Breast epithelium (tissue), 4 donors: ENCODE measurements at regions not wholly inside any gene's neighbourhood (a gene's known extent, or its start where the extent isn't known, plus 50 kb on each side); places are given as distances from the start of the nearest gene placed in this dataset.

ENCODE experiments used
- DNase-seq, 2 donors: peaks; one replicate each; pipeline ENCODE4 v3.0.0-alpha.2; 2019; ENCODE audit warnings: low spot score in 2 of 2
- H3K27ac ChIP-seq, 2 donors: fragments of 200-600 bp; sonication (generic) in 1 of 2; one replicate each; pipeline ENCODE4 v1.5.1; 2016 to 2019; ENCODE audit warnings: mild to moderate bottlenecking in 1 of 2
- H3K27me3 ChIP-seq, 2 donors: fragments of 200-600 bp; sonication (generic) in 1 of 2; one replicate each; pipeline versions ENCODE4 v1.5.1 to v1.6.0; 2017 to 2019; ENCODE audit warnings: control low read depth in 1 of 2, mild to moderate bottlenecking in 1 of 2
- H3K36me3 ChIP-seq: fragments of 200-600 bp; one replicate; pipeline ENCODE4 v1.5.1; 2019
- H3K4me1 ChIP-seq, 2 donors: fragments of 200-600 bp; sonication (generic); one replicate each; pipeline ENCODE4 v1.5.1; 2016 to 2019; ENCODE audit warnings: control low read depth in 1 of 2
- H3K4me3 ChIP-seq, 3 donors: fragments of 200-600 bp; sonication (generic); 1 replicate in 2 of 3; 2 replicates in 1 of 3; pipeline ENCODE4 v1.5.1; 2016 to 2019; ENCODE audit warnings: mild to moderate bottlenecking in 3 of 3, moderate library complexity in 2 of 3
- H3K9me3 ChIP-seq, 2 donors: fragments of 200-600 bp; sonication (generic) in 1 of 2; one replicate each; pipeline ENCODE4 v1.5.1; 2016 to 2019; ENCODE audit warnings: control low read depth in 1 of 2
- POLR2A ChIP-seq: fragments of 450-650 bp; IDR thresholded peaks from one replicate; pipeline ENCODE4 v1.6.1; 2016; ENCODE audit warnings: antibody characterized with exemption, mild to moderate bottlenecking, moderate library complexity
- POLR2AphosphoS5 ChIP-seq, 3 donors: sonication (generic); formaldehyde crosslinking; IDR thresholded peaks; one replicate each; pipeline ENCODE4 v1.6.1; 2017; ENCODE audit warnings: antibody characterized with exemption in 3 of 3
- intact Hi-C: fragments of 100-400 bp; cut with DNase I; formaldehyde crosslinking; loops from one replicate; pipeline ENCODE4 v1.15.1; 2023; ENCODE audit warnings: low total_unique reads
- TF ChIP-seq, protein P1 (sequence below), 3 donors: fragments of 450-650 bp; IDR thresholded peaks; one replicate each; pipeline ENCODE4 v1.5.1; 2016 to 2017; ENCODE audit warnings: antibody characterized with exemption in 3 of 3, mild to moderate bottlenecking in 3 of 3, moderate library complexity in 3 of 3

GRCh38 chr10:57465155-57465554 lies 802.5 kb downstream of the IPMK start:
- Histone ChIP-seq H3K9me3 (no peaks in the 10 kb centered on the region), H3K36me3 (no peaks in the 10 kb centered on the region), H3K4me3 (no peak overlapping the region), H3K27ac (no peak overlapping the region), H3K27me3 (no peaks in the 10 kb centered on the region), H3K4me1 (no peaks in the 10 kb centered on the region)
- TF ChIP-seq POLR2A (no peak), POLR2AphosphoS5 (IDR thresholded peaks at IDR 0.05) (no peak)
- TF ChIP-seq, protein P1, sequence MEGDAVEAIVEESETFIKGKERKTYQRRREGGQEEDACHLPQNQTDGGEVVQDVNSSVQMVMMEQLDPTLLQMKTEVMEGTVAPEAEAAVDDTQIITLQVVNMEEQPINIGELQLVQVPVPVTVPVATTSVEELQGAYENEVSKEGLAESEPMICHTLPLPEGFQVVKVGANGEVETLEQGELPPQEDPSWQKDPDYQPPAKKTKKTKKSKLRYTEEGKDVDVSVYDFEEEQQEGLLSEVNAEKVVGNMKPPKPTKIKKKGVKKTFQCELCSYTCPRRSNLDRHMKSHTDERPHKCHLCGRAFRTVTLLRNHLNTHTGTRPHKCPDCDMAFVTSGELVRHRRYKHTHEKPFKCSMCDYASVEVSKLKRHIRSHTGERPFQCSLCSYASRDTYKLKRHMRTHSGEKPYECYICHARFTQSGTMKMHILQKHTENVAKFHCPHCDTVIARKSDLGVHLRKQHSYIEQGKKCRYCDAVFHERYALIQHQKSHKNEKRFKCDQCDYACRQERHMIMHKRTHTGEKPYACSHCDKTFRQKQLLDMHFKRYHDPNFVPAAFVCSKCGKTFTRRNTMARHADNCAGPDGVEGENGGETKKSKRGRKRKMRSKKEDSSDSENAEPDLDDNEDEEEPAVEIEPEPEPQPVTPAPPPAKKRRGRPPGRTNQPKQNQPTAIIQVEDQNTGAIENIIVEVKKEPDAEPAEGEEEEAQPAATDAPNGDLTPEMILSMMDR (IDR thresholded peaks at IDR 0.05), result no peak
- intact Hi-C loops, result no loop called here
- DNase-seq, result no peak

DNA sequence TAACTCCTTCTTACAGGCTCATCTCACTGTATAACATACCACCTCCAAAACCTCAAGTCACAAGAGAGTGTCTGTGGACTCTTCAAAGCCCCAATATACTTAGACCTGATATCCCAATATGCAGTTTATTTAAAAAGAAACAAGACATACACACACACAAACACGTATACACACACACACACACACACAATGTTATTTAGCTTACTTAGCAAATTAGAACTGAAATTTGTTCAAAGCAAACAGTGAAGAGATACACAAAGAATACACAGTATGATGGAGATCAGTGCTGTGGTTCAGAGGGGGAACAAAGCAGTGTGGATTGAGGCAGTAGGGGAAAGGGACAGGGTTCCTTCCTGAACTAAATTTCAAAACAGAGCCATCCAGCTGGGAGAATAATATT lies 807.2 kb downstream of the IPMK start:
- no peak overlapping the region for H3K4me3 ChIP-seq
- H3K4me1 ChIP-seq, result no peaks in the 10 kb centered on the region
- no peaks in the 10 kb centered on the region for H3K36me3 ChIP-seq
- H3K9me3 ChIP-seq, result no peaks in the 10 kb centered on the region
- intact Hi-C loops, result loop anchor here (5.0 kb wide), 1 partner anchor 337 kb away; no protein-coding TSS in a partner anchor
- no peaks in the 10 kb centered on the region for H3K27me3 ChIP-seq
- no peak for DNase-seq
- no peak overlapping the region for H3K27ac ChIP-seq
- TF ChIP-seq POLR2AphosphoS5 (IDR thresholded peaks at IDR 0.05), result no peak
- TF ChIP-seq, protein P1 (IDR thresholded peaks at IDR 0.05), result no peak
- TF ChIP-seq POLR2A, result no peak

GRCh38 chr10:57457972-57458512 lies 809.7 kb downstream of the IPMK start:
- Histone ChIP-seq H3K27ac (no peak overlapping the region), H3K36me3 (no peaks in the 10 kb centered on the region), H3K27me3 (no peaks in the 10 kb centered on the region), H3K4me3 (no peak overlapping the region), H3K4me1 (no peaks in the 10 kb centered on the region), H3K9me3 (no peaks in the 10 kb centered on the region)
- TF ChIP-seq POLR2AphosphoS5 (IDR thresholded peaks at IDR 0.05) (no peak), POLR2A (no peak)
- TF ChIP-seq, protein P1 (IDR thresholded peaks at IDR 0.05), result no peak
- intact Hi-C loops, result no loop called here
- no peak for DNase-seq

- Histone ChIP-seq H3K4me3 (no peak overlapping the region), H3K36me3 (no peaks in the 10 kb centered on the region), H3K27me3 (no peaks in the 10 kb centered on the region), H3K9me3 (no peaks in the 10 kb centered on the region), H3K4me1 (no peaks in the 10 kb centered on the region), H3K27ac (no peak overlapping the region)
- TF ChIP-seq, protein P1 (IDR thresholded peaks at IDR 0.05), result no peak
- TF ChIP-seq POLR2A, result no peak
- no peak for TF ChIP-seq POLR2AphosphoS5 (IDR thresholded peaks at IDR 0.05)
- intact Hi-C loops, result no loop called here
- DNase-seq, result no peak
Observed at GRCh38 chr10:57430376-57430775, 837.3 kb downstream of the IPMK start.

- no peaks in the 10 kb centered on the region for H3K4me1 ChIP-seq
- TF ChIP-seq POLR2AphosphoS5 (IDR thresholded peaks at IDR 0.05) (no peak), POLR2A (no peak)
- TF ChIP-seq, protein P1 (IDR thresholded peaks at IDR 0.05), result no peak
- DNase-seq, result no peak
- intact Hi-C loops, result no loop called here
- no peaks in the 10 kb centered on the region for H3K27me3 ChIP-seq
- H3K36me3 ChIP-seq, result no peaks in the 10 kb centered on the region
- no peak overlapping the region for H3K27ac ChIP-seq
- no peaks in the 10 kb centered on the region for H3K9me3 ChIP-seq
- no peak overlapping the region for H3K4me3 ChIP-seq
Observed at GRCh38 chr10:57420881-57421280, 846.8 kb downstream of the IPMK start.
